ENCODE measurements at regions not wholly inside any gene's neighbourhood (a gene's known extent, or its start where the extent isn't known, plus 50 kb on each side); places are given as distances from the start of the nearest gene placed in this dataset.

GRCh38 chr6:56899311-56899710 is 55.6 kb upstream of the BEND6 start:
- DNase-seq = no peak
- no peaks in the 10 kb centered on the region for H3K27me3 ChIP-seq (ENCODE audit: control insufficient read depth in 3 of 3, insufficient read depth in 3 of 3, low read length in 2 of 3)
- no peak for ATAC-seq (ENCODE audit: insufficient read depth, low FRiP score)
- H3K4me1 ChIP-seq (ENCODE audit: control insufficient read depth in 5 of 5, insufficient read depth in 5 of 5, low read length in 5 of 5) = no peaks in the 10 kb centered on the region
- no peak overlapping the region for H3K27ac ChIP-seq (ENCODE audit: low read depth in 1 of 2, low read length in 1 of 2)
- WGBS, 2 donors = 97 to 100% methylated on average over 1 of the region's 1 CpG
- no peak overlapping the region for H3K9ac ChIP-seq (ENCODE audit: insufficient read depth in 1 of 2, low read length in 2 of 2)
- TF ChIP-seq, protein P1, sequence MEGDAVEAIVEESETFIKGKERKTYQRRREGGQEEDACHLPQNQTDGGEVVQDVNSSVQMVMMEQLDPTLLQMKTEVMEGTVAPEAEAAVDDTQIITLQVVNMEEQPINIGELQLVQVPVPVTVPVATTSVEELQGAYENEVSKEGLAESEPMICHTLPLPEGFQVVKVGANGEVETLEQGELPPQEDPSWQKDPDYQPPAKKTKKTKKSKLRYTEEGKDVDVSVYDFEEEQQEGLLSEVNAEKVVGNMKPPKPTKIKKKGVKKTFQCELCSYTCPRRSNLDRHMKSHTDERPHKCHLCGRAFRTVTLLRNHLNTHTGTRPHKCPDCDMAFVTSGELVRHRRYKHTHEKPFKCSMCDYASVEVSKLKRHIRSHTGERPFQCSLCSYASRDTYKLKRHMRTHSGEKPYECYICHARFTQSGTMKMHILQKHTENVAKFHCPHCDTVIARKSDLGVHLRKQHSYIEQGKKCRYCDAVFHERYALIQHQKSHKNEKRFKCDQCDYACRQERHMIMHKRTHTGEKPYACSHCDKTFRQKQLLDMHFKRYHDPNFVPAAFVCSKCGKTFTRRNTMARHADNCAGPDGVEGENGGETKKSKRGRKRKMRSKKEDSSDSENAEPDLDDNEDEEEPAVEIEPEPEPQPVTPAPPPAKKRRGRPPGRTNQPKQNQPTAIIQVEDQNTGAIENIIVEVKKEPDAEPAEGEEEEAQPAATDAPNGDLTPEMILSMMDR (IDR thresholded peaks at IDR 0.05; ENCODE audit: control extremely low read depth, extremely low read depth) = no peak
- no peak overlapping the region for H3K4me3 ChIP-seq
- no peaks in the 10 kb centered on the region for H3K9me3 ChIP-seq (ENCODE audit: control insufficient read depth in 4 of 4, insufficient read depth in 3 of 4, low read length in 3 of 4)
- no peaks in the 10 kb centered on the region for H3K36me3 ChIP-seq (ENCODE audit: control insufficient read depth in 4 of 4, insufficient read depth in 4 of 4, low read length in 4 of 4)

GRCh38 chr6:56897789-56898529 is 56.9 kb upstream of the BEND6 start:
- WGBS, 2 donors = 91 to 93% methylated on average over 4 of the region's 4 CpGs
- DNase-seq (no peak), ATAC-seq (ENCODE audit: insufficient read depth, low FRiP score) (peak; percentile 27)
- Histone ChIP-seq H3K4me1 (ENCODE audit: control insufficient read depth in 5 of 5, insufficient read depth in 5 of 5, low read length in 5 of 5) (no peaks in the 10 kb centered on the region), H3K27ac (ENCODE audit: low read depth in 1 of 2, low read length in 1 of 2) (no peak overlapping the region), H3K9ac (ENCODE audit: insufficient read depth in 1 of 2, low read length in 2 of 2) (no peak overlapping the region), H3K36me3 (ENCODE audit: control insufficient read depth in 4 of 4, insufficient read depth in 4 of 4, low read length in 4 of 4) (no peaks in the 10 kb centered on the region), H3K27me3 (ENCODE audit: control insufficient read depth in 3 of 3, insufficient read depth in 3 of 3, low read length in 2 of 3) (no peaks in the 10 kb centered on the region), H3K4me3 (no peak overlapping the region), H3K9me3 (ENCODE audit: control insufficient read depth in 4 of 4, insufficient read depth in 3 of 4, low read length in 3 of 4) (no peaks in the 10 kb centered on the region)
- TF ChIP-seq, protein P1 (IDR thresholded peaks at IDR 0.05; ENCODE audit: control extremely low read depth, extremely low read depth) = no peak

DNA sequence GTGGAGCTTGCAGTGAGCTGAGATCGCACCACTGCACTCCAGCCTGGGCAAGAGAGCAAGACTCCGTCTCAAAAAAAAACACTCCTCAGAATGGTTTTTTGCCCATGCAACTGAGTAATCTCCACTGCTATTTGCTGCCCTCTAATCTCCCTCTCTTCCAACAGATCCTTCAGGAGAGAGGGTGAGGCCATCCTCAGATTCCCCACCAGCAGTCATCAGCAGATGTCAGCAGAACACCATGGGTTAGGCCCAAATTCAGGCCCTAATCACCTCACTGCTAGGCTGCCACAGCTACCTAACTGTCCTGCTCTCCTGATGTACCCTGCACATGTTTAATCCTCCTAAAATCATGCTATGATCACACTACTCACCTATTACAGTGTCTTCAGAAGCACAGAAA is 63.2 kb upstream of the BEND6 start:
- TF ChIP-seq, protein P1 (IDR thresholded peaks at IDR 0.05; ENCODE audit: control extremely low read depth, extremely low read depth) = no peak
- no peak overlapping the region for H3K4me3 ChIP-seq
- DNase-seq (no peak), ATAC-seq (ENCODE audit: insufficient read depth, low FRiP score) (no peak)
- no peaks in the 10 kb centered on the region for H3K27me3 ChIP-seq (ENCODE audit: control insufficient read depth in 3 of 3, insufficient read depth in 3 of 3, low read length in 2 of 3)
- no peaks in the 10 kb centered on the region for H3K4me1 ChIP-seq (ENCODE audit: control insufficient read depth in 5 of 5, insufficient read depth in 5 of 5, low read length in 5 of 5)
- no peak overlapping the region for H3K27ac ChIP-seq (ENCODE audit: low read depth in 1 of 2, low read length in 1 of 2)
- no peak overlapping the region for H3K9ac ChIP-seq (ENCODE audit: insufficient read depth in 1 of 2, low read length in 2 of 2)
- no peaks in the 10 kb centered on the region for H3K36me3 ChIP-seq (ENCODE audit: control insufficient read depth in 4 of 4, insufficient read depth in 4 of 4, low read length in 4 of 4)
- no peaks in the 10 kb centered on the region for H3K9me3 ChIP-seq (ENCODE audit: control insufficient read depth in 4 of 4, insufficient read depth in 3 of 4, low read length in 3 of 4)
- 96 to 97% methylated on average over 2 of the region's 2 CpGs for WGBS, 2 donors
